ENCODE measurements at regions not wholly inside any gene's neighbourhood (a gene's known extent, or its start where the extent isn't known, plus 50 kb on each side); places are given as distances from the start of the nearest gene placed in this dataset.

- Histone ChIP-seq H3K36me3 (ENCODE audit: control insufficient read depth in 2 of 2, insufficient read depth in 1 of 2, low read length in 2 of 2) (no peaks in the 10 kb centered on the region), H3K4me3 (ENCODE audit: low read depth, low read length) (no peak overlapping the region), H3K4me1 (ENCODE audit: control insufficient read depth, insufficient read depth, low read length) (no peaks in the 10 kb centered on the region), H3K9me3 (ENCODE audit: control insufficient read depth, insufficient read depth, low read depth, low read length) (no peaks in the 10 kb centered on the region), H3K27ac (ENCODE audit: extremely low read depth, low read depth, low read length) (no peak overlapping the region)
- ChIA-PET CTCF (no interaction called here), POLR2A (no interaction called here)
- TF ChIP-seq PRDM1 (tag by site-specific recombination; IDR thresholded peaks at IDR 0.05) (no peak), ZSCAN18 (tag by site-specific recombination; IDR thresholded peaks at IDR 0.05) (no peak), SETDB1 (IDR thresholded peaks at IDR 0.05; ENCODE audit: insufficient read length, low read length) (no peak), ZNF175 (tag by site-specific recombination; IDR thresholded peaks at IDR 0.05) (no peak), MEIS1 (CRISPR knock-in tag; IDR thresholded peaks at IDR 0.05; ENCODE audit: borderline replicate concordance) (no peak)
- TF ChIP-seq, protein P1, sequence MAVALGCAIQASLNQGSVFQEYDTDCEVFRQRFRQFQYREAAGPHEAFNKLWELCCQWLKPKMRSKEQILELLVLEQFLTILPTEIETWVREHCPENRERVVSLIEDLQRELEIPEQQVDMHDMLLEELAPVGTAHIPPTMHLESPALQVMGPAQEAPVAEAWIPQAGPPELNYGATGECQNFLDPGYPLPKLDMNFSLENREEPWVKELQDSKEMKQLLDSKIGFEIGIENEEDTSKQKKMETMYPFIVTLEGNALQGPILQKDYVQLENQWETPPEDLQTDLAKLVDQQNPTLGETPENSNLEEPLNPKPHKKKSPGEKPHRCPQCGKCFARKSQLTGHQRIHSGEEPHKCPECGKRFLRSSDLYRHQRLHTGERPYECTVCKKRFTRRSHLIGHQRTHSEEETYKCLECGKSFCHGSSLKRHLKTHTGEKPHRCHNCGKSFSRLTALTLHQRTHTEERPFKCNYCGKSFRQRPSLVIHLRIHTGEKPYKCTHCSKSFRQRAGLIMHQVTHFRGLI (tag by site-specific recombination; IDR thresholded peaks at IDR 0.05), result no peak
These were observed 50.6 kb upstream of the GNAO1 start for GRCh38 chr16:56140645-56141044.

GRCh38 chr16:56137269-56137668 is 54.0 kb upstream of the GNAO1 start:
- 0 out of 2 replicates have a peak, but pooled peaks have one; percentile 19 for TF ChIP-seq ZBTB17 (tag by site-specific recombination; IDR thresholded peaks at IDR 0.05)
- TF ChIP-seq EGR2 (tag by site-specific recombination; IDR thresholded peaks at IDR 0.05; ENCODE audit: low read depth), result no peak
- TF ChIP-seq PRDM1 (tag by site-specific recombination; IDR thresholded peaks at IDR 0.05), result 0 out of 2 replicates have a peak, but pooled peaks have one; percentile 14
- no peak overlapping the region for H3K27ac ChIP-seq (ENCODE audit: extremely low read depth, low read depth, low read length)
- CTCF ChIA-PET, result no interaction called here
- POLR2A ChIA-PET, result no interaction called here
- H3K4me3 ChIP-seq (ENCODE audit: low read depth, low read length), result no peak overlapping the region
- H3K4me1 ChIP-seq (ENCODE audit: control insufficient read depth, insufficient read depth, low read length), result no peaks in the 10 kb centered on the region
- no peaks in the 10 kb centered on the region for H3K36me3 ChIP-seq (ENCODE audit: control insufficient read depth in 2 of 2, insufficient read depth in 1 of 2, low read length in 2 of 2)
- no peaks in the 10 kb centered on the region for H3K9me3 ChIP-seq (ENCODE audit: control insufficient read depth, insufficient read depth, low read depth, low read length)

DNA sequence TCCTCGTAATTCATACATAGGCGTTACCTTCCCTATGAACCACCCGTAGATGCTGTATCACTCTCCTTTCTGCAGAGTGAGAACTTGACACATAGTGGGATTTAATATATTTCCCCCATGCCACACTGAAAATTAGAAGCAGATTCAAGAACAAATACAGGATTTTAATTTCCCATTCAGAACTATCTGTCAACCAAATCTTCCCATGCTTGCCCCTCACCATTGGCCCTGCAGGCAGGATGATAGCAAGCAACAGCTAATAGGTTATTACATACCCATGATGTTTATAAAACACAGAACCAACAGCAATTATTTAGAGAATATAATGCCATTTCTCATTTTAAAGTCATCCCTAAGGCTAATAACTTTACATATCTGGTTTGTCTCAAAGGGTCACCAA is 55.0 kb upstream of the GNAO1 start:
- Histone ChIP-seq H3K27ac (ENCODE audit: extremely low read depth, low read depth, low read length) (no peak overlapping the region), H3K4me3 (ENCODE audit: low read depth, low read length) (no peak overlapping the region), H3K4me1 (ENCODE audit: control insufficient read depth, insufficient read depth, low read length) (no peaks in the 10 kb centered on the region), H3K36me3 (ENCODE audit: control insufficient read depth in 2 of 2, insufficient read depth in 1 of 2, low read length in 2 of 2) (no peaks in the 10 kb centered on the region), H3K9me3 (ENCODE audit: control insufficient read depth, insufficient read depth, low read depth, low read length) (no peaks in the 10 kb centered on the region)
- POLR2A ChIA-PET, result no interaction called here
- CTCF ChIA-PET, result interaction anchor here (0.6 kb wide), 1 partner anchor 62 kb away, joined by 3 read pairs; no protein-coding TSS in a partner anchor
- TF ChIP-seq, protein P2, sequence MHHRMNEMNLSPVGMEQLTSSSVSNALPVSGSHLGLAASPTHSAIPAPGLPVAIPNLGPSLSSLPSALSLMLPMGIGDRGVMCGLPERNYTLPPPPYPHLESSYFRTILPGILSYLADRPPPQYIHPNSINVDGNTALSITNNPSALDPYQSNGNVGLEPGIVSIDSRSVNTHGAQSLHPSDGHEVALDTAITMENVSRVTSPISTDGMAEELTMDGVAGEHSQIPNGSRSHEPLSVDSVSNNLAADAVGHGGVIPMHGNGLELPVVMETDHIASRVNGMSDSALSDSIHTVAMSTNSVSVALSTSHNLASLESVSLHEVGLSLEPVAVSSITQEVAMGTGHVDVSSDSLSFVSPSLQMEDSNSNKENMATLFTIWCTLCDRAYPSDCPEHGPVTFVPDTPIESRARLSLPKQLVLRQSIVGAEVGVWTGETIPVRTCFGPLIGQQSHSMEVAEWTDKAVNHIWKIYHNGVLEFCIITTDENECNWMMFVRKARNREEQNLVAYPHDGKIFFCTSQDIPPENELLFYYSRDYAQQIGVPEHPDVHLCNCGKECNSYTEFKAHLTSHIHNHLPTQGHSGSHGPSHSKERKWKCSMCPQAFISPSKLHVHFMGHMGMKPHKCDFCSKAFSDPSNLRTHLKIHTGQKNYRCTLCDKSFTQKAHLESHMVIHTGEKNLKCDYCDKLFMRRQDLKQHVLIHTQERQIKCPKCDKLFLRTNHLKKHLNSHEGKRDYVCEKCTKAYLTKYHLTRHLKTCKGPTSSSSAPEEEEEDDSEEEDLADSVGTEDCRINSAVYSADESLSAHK (tag by site-specific recombination; IDR thresholded peaks at IDR 0.05), result no peak
- no peak for TF ChIP-seq KLF8 (tag by site-specific recombination; IDR thresholded peaks at IDR 0.05)
- TF ChIP-seq ZNF670 (tag by site-specific recombination; IDR thresholded peaks at IDR 0.05; ENCODE audit: low read depth), result no peak
- TF ChIP-seq TSHZ1 (tag by site-specific recombination; IDR thresholded peaks at IDR 0.05; ENCODE audit: borderline replicate concordance), result no peak
- no peak for TF ChIP-seq ZNF488 (tag by site-specific recombination; IDR thresholded peaks at IDR 0.05)
- TF ChIP-seq, protein P3, sequence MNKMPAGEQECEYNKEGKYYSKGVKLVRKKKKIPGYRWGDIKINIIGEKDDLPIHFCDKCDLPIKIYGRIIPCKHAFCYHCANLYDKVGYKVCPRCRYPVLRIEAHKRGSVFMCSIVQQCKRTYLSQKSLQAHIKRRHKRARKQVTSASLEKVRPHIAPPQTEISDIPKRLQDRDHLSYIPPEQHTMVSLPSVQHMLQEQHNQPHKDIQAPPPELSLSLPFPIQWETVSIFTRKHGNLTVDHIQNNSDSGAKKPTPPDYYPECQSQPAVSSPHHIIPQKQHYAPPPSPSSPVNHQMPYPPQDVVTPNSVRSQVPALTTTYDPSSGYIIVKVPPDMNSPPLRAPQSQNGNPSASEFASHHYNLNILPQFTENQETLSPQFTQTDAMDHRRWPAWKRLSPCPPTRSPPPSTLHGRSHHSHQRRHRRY (tag by site-specific recombination; IDR thresholded peaks at IDR 0.05), result no peak
- TF ChIP-seq ZIC2 (tag by site-specific recombination; IDR thresholded peaks at IDR 0.05), result no peak
- no peak for TF ChIP-seq ZNF114 (tag by site-specific recombination; IDR thresholded peaks at IDR 0.05)
- TF ChIP-seq ZNF610 (tag by site-specific recombination; IDR thresholded peaks at IDR 0.05; ENCODE audit: borderline replicate concordance), result no peak
- TF ChIP-seq ZNF707 (tag by site-specific recombination; IDR thresholded peaks at IDR 0.05), result no peak
- no peak for TF ChIP-seq ELK4 (IDR thresholded peaks at IDR 0.05; ENCODE audit: borderline replicate concordance, low read depth, low read length)
